Putamen (tissue), 1 donor: ENCODE measurements at regions not wholly inside any gene's neighbourhood (a gene's known extent, or its start where the extent isn't known, plus 50 kb on each side); places are given as distances from the start of the nearest gene placed in this dataset.

Experiments
- DNase-seq: peaks from one replicate; pipeline ENCODE4 v3.0.0-alpha.2; 2016; ENCODE audit warnings: low spot score

DNA sequence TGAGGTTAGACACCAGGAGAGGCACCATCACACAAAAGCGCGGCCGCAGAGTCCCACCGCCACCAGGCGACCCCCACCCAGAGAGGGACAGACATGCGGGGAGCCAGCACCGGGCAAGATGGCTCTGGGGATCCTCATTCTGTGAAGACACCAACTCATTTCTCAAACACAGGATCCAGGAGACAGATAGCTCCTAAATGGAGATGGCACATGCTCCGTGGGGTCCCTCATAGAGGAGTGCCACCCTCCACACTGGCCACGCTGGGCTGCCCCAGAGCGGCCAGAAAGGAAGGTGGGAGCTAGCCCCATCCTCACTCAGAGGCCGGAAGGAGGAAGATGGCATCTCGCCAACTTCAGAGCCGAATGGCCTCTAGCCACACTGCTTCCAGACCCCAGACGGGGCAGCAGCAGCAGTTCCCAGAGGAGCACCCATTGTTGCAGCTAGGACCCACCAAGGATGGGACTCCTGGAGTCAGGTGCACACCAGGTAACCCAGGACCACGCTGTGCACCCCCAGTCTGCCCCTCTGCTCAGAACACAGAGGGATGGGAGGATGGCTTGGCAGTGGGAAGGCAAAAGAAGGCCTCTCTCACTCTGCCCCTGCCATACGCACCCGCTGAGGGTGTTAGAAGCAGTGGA, 78.6 kb downstream of the ZIC5 start:
- no peak for DNase-seq

DNA sequence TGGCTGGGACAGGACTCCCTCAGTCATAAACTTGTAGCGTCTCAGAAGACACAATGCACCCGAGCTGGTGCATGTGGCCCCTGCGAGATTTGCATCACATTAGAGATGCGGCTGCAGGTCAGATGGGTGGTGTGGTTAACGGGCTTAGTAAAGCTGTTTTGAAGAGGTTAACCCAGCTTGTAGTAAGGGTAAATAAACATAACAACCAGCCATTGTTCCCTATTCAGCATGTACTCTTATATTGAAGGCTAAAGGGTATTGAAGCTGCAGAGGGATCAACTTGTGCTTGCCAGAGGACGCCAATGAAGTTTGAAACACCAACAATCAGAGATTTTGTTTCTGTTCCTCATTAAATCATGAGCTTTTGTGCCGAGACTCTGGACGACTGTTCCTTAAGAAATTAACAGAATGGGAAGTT, 79.4 kb downstream of the ZIC5 start:
- peak; percentile 52 for DNase-seq

DNA sequence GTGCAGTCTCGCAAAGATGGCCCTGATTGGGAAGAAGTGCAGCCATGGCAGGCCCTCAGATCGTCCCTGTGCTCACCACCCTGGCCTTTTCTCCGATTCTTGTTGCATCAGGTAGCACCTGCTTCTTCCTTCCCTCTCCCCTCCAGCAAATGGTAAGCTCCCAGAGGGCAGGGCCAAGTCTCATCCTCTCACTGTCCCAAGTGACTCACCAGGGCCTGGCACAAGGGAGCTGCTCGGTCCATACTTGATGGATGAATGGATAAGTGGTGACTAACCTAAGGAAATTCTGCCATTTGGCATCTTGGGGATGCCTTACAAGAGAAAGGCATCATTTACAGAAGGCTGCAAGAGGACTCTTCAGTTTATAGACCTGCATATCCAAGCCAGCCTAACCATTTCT, 84.9 kb downstream of the ZIC5 start:
- DNase-seq, result no peak

DNA sequence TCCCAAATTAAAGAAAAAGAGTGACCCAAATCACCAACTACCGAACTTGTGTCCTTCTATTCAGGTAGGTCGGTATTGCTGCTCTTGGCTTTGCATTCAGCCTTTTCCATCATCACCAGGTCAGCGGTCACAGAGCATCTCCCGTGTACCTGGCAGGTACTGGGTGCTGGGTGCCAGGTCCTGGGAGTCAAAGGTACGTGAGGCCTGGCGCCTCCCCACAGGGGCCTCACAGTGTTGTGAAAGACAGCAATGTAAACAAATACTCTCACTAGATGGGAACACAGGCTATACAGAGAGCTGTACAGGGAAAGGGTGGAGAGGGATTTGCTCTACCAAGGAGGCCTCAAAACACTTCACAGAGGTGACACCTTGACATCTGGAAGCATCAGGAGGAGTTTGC, 86.7 kb downstream of the ZIC5 start:
- no peak for DNase-seq

DNA sequence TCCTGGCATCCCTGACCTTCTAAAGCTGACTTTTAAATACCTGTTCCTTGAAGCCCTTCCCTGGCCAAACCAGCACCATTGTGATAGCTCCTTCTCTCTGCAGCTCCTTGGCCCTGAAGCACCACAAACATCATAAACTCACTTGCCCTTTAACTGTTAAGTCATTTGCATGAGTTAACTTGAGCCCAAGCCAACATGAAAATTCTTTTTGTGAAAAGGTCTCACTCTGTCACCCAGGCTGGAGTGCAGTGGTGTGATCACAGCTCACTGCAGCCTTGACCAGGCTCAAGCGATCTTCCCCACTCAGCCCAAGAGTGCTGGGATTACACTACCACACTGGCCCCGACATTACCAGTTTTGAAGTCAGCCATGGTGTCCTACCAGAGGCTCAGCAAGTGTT, 87.8 kb downstream of the ZIC5 start:
- DNase-seq, result no peak

DNA sequence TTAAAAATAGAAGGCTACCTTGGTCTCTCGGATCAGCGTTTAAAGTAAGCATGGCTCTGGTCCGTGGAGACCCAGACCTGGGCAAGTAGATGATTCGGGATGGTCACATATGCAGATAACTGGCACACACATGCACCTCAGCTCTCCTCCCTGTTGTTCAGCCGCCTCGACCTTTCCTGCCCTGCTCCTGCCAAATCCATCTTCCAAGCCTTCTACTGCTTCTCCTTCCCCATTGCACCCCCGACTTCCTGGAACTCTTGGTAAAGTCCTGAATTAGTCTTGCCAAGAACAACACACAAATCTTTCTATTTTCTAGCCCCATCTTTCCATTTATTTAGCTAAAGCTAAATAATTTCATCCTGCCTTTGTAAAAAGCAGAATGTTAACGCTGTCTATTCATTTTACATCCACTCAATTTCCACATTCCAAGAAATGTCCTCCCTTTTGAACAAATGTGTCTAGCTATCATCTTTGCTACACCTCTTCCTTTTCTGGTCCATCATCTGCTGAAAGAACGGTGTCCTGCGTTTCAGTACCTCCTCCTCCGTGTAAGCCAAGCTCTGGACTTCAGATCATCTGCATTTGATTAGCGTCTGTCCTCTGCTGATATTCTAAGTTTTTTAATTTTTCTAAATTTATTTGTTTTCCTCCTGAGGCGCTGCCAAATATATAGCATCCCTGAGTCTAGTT, 92.5 kb downstream of the ZIC5 start:
- no peak for DNase-seq

DNA sequence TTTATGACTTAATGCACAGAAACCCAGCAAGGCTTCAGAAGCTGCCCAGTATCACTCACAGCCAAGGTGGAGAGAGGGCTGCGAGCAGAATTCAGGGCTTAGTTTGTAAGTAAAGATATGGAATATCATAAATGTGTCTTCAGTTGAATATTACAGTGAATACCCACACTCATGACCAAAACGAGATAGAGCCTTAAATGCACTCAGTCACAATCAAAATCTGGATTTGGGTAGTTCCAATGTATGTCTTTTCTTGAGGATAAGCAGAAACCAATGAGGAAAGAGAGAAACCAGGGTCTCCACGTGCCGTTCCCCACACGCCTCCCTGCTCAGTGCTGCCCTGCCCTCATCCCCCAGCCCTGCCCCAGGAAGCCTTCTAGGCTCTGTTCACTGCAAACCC, 94.9 kb downstream of the ZIC5 start:
- no peak for DNase-seq

DNA sequence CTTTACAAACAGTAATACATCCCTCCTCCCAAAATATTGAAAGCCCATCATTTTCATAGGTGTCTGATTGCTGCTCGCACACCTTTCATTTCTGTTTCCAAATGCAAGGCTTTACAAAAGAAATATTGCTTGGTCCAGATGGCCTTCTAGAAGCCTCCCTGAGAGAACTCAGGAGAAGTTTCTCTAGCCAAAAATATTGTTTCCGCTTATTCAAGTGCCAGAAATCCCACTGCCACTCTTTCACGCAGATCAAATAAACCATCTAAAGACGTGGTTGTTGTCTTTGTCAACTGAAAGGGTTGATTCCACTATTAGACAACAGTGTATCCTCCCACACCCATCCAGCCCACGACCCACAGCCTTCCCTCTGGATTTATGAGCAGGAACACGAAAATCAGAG, 96.2 kb downstream of the ZIC5 start:
- no peak for DNase-seq

DNA sequence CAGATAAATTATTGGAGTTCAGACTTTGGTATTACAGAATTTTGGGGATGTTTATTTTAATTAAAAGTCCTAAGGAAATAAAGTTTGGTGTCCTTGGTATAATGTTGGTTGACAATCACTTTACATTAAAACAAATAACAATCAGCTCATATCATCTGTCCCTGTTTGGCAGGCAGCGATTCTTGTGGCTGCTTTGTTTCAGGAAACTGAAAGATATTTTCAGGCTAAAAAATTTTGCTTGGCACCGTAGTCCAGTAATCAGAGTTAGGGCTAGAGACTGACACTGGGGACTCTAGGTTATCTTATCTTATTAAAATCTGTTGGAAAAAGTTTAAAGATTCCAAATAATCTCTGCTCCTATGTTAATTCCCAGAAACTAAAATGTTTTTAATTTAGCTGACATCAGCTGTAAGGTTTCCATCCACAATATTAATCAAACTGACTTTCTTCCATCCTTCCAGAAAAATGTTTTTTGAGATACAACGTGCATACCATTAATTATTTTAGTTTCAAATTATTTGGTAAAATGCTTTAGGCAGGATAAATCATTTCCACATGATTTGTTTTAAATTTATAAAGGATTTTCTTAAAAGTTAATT, 97.6 kb downstream of the ZIC5 start:
- DNase-seq, result no peak

DNA sequence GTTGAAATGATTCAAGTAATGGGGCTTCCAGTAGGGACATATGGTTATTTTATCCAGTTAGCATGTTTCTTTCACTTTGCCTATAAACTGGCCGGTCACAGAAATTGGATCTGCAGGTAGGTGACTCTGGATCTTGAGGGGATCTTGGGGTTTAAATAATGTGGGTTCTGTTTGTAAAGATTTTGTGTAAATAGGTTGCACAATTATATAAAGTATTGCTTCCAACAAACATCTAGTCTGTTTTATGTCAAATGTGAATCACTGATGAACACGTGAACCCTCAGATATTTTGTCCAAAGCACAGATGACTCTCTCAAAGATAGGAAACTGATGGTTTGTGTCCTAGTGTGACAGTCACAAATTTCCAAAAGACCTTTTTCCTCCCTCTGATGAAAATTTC, 98.4 kb downstream of the ZIC5 start:
- DNase-seq, result no peak

DNA sequence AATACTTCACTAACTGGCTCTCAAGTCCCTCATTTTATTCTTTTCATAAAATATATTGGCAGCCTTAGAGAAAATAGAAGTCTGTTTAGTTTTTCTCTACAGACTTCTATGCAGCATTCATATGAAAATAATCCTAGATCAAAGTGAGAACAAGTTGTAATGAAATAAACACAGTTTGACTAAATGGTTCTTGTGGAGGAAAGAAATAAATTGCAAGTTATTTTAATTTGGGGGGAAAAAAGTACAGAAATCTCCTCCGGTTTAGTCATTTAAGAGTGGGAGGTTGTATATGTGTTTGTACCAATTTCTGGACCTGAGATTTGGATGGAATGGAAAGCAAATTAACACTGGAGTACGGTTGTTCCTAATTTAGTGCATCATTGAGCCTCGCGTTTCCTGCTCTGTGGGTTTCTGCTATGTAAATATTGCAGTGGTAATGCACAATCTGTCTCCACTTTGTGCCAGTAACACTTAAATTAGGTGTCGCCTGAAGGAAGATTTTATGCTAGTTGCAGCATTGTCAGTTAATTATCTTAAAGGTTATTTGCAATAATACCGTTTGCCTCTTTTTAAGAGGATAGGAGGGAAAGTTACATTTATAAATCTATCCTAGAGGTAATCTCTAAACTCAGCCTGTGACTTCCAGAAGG, 100.2 kb downstream of the ZIC5 start:
- no peak for DNase-seq

DNA sequence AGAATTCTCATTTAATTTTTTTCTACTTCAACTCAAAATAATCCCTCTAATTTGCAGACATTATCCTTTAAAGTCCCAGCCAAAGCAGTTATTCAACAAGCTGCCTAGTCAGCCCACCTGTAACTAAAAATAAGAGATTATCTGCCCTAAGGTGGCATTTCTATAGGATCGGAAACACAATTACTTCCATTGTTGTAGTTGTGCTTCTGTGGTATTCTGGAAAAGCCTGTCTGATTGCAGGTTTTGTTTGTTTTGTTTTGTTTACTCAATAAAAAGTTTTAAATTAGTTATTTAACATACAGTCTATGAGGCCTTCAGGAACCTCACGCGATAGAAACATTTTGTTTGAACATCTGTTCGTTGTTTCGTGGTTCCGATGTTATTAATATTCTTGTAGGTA, 101.0 kb downstream of the ZIC5 start:
- DNase-seq, result no peak

DNA sequence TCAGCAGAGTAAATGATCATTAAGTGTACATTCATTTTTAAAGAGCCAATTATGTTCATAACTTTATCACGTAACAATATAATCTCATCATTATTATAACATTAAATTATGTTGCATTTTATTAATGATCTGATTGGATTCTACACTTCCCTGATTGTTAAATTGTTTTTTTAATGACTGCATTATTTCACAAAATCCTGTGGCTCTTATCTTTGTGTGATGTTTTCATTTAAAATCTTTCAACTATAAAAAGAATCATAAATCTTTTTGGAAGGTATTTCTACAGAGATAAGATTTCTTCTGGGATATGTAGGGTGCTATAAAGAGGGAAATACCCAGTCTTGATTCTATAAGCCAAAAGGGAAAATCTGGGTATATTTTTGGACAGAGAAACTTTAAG, 101.7 kb downstream of the ZIC5 start:
- DNase-seq, result no peak

DNA sequence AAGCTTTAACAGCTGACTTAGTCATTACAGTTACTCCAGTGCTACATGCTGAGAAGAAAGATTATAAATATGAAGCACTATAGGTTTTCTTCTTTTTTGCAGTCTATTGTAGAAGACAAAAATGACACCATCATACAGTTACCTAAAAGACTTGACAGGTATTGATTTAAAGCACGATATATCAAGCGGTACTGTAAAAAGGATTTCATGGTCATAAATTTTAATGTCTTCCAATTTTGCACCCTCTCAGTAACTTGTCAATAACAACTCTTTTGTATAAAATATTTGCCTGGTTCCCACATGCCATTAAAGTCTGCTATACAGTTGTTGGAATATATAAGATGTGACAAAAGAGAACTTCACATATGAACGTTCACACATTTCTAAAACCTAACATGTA, 102.8 kb downstream of the ZIC5 start:
- DNase-seq, result no peak

DNA sequence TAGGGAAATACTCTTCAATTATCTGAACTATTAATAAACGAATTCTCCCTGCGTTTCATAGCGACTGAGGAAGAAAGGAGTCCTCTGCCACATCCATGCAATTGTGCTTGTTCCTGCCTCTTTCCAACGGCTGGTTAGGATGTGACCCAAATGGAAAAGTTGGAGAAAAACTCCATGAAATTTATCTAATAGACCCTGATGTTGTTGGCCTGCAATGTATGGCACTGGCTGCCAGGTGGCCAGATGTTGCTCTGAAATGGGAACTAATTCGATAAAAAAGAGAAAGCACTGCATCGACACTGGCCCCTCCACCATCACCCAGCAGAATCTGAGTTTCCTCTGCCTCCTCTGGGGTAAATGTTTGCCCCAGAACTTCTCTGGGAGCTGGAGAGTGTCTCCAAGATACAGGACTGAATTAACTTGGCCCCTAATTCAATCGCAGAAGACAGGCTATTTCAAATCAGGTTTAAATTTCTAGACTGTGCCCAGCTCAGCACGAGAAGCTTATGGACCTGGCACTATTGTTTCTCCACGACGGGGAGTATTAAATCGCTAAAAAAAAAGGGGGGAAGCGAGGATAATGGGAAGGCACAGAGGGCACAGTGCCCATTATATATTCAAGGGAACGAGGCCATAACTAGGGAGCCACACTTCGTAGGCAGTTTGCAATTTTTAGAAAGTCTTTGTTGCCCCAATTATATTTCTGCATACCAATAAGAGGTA, 103.9 kb downstream of the ZIC5 start:
- no peak for DNase-seq

DNA sequence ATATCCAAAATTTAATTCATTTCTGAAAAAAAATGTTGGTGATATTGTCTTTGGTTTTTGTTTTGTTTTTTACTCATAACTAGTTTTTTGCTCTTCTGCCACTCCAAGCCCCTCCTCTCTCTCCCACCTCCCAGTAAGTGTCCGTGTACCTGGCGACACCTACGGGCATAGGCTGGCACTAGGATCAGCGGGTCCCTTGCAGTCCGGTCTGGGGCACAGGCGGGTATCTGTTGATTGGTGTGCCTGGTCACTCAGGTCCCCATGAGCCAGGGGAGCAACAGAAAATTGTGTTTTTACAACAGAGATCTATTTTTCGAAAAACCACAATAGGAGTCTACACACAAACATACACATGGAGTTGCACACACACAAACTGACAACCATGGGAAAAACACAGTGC, 104.8 kb downstream of the ZIC5 start:
- DNase-seq, result no peak

DNA sequence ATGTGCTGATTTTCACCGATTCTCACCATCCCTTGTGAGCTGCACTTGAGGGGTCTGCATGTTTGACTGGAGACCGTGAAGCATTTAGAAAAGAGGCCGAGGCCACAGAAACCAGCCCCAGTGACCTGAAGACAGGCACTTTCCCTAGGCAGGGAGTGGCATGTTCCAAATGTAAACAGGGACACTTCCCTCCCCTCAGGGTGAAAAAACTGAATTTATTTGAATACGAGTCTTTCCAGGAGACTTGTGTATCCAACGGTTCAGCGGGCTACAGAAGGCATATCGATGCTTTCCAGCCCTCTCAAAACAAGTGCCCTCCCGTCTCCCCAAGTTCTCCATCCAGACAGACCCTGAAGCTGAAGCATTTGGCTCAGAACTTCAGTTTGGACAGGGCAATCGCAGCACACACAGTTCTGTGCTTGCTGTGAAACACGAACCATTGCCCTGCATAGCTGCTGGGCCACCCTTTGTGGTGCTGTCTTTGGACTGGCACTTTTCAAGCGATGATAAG, 106.1 kb downstream of the ZIC5 start:
- no peak for DNase-seq

DNA sequence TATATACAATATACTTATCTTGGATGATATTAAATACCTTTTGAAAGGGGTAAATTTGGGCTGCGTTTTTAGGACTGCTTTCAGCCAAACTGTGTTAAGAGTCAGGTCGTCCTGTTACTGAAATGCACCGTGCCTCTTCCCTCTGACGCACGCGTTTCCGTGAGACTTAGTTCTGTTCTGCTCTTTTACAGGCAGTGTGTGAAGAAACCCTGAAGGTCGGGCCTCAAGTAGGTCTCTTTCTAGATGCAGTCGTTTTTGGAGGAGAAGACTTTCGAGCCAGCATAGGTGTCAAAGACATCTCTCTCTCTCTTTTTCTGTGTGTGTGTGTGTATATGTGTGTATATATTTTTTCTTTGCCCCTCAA, 107.0 kb downstream of the ZIC5 start:
- no peak for DNase-seq

DNA sequence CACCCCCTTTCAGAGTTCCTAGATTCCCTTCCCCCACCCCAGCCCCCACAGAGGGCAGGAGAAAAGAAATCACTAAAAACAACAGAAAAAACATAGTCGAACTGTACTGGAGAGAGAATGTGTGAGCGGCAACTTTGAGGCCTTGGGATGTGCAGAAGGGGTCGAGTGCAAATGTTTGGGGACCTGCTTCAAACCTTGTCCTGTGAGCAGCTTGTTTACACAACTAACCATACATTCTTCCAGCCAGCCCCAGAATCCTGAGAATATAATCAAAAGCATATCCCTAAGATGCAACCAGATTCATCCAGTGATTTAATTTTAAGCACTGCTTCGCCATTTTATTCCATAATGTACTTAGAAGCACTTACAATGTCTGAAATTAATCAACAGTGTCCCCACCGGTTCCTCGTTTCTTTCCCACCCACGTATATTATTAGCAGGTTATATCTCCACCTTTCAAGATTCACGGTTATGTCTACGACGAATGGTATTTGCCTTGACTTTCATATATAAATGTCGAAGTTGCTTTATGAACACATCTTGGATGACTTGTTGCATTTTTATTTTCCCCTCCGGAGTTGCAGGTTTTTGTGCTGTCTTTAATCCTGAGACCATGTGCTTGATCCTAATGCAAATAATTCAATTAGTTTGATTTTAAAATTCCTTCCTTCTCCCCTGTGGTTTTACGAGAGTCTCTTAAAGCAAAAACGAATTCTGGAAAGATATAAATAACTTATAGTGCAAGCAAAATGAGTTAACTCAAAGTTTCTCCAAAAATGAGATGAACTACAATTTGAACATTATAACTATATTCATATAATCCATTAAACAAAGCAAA, 107.6 kb downstream of the ZIC5 start:
- no peak for DNase-seq

DNA sequence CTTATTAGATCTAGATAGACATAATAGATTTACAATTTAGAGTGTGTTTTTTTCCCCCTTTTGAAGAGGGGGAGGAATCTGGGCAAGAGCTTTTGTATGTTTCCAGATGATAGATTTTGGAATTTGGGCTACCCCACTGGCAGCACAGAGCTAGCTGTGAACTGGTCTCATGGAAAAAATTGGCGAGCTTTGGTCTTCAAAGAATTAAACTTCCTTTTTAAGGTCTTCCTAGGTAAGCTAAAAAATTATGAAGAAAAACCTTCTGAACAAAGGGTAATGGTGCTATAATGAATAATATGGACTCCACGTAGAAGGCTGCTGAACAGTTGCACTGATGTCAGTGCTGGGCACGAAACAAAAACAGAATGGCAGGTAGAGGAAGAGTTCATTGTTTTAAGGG, 109.3 kb downstream of the ZIC5 start:
- DNase-seq, result no peak

DNA sequence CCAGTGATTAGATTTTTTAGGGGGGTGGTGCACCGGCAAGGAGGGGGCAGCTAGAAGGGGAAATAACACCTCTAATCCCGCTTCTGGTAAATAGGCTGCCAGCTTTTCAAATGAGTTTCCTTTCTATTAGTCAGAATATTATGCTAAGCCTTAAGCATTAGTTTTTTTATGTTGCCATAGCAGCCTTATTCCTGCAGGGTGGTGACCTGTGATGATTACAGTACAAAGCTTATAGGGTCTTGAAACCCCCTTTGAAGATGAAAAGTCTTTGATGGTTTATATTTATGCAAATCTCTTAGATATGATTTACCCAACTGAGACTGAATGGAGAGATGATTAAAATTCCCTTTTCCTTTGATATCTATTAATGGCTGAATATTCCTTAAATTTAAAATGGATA, 109.8 kb downstream of the ZIC5 start:
- no peak for DNase-seq

DNA sequence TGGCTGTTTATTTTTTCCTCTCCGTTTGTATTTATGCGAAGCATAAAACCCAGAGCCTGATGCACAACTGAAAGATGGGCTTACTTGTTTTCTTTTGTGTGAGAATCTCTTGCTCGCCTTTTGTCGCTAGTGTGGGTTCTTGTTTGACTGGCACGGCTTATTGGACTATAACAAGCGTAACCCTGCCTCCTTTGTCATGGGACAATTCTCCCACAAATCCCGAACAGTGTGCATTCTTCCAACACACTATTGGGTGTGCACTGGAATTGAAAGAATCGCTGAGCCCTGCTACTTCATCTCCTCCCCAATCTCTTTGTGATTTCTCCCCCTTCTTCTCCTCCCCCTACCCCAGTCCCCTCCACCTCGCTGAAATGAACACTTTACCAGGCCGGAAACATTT, 110.8 kb downstream of the ZIC5 start:
- no peak for DNase-seq
